GM18907 (cell line): ENCODE measurements at regions not wholly inside any gene's neighbourhood (a gene's known extent, or its start where the extent isn't known, plus 50 kb on each side); places are given as distances from the start of the nearest gene placed in this dataset.

Experiments used
- ATAC-seq: cut with Tn5 transposase; IDR thresholded peaks from one replicate; pipeline ENCODE4 v1.9.1; 2021; ENCODE audit warnings: mild to moderate bottlenecking, moderate library complexity; ENCODE audit not compliant: unreplicated experiment

DNA sequence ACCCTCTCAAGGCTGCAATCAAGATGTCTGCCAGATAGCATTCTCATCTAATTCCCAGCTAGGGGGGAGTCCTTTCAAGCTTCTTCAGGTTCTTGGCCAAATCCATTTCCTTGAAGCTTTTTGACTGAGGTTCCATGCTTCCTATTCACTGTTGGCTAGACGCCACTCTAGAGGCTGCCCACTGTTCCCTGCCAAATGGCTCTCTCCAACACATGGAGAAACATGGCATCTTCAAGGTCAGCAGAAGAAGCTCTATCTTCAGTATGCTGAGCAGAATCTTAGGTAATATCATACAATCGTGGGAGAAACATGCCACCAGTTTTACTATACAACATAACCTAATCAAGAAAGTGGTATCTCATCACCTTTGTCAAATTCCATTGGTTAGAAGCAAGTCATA lies 1985.1 kb upstream of the CELF4 start:
- ATAC-seq, result no peak

DNA sequence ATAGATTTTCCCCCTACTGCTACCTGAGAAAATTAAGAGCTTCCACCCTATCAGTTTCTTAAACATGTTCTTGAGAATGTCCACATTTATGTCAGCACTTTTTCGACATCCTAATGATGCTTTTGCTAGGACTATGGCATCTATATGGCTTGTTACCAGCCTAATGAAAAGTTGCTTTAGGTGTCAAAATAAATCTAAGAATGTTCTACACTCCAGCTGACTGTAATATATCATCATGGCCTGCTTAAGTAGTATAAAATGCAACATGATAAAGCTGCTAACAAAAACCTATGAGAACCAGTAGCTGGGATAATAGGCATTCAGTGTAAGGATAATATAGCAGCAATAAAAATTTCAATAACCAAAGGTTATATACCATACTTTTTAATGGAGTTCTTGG lies 1983.5 kb upstream of the CELF4 start:
- ATAC-seq, result no peak

DNA sequence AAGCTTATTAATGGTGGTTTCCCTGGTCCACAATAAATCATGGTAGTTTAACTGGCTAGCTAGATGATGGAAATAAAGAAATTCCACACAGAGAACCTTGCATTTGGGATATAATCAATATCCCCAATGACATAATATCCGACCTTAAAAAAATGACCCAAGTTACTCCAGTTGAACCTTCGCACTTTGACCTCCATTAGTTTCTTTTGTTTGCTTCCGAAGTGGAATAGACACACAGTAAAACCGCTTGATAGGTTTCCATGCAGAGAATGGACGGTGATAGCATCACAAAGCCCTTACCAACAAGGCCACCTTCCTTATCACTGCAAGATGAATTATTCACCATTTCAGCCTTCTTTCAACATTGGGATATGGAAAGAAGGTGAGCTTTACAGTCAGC lies 1966.1 kb upstream of the CELF4 start:
- no peak for ATAC-seq

DNA sequence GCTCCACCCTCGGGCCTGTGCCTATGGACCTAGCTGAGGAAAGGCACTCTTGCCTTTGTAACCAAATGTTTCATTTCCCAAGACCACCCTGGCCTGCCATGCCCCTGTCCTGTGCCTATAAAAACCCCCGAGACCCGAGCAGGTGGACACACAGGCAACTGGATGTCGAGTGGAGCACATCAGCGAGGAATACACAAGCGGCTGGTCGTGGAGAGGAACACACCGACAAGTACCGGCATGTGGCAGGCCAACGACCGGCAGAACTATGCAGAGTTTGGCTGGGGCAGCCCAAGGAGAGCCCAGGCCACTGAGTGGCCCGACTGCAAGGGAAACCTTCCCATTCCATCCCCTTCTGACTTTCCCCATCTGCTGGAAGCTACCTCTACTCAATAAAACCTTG lies 1963.8 kb upstream of the CELF4 start:
- no peak for ATAC-seq

DNA sequence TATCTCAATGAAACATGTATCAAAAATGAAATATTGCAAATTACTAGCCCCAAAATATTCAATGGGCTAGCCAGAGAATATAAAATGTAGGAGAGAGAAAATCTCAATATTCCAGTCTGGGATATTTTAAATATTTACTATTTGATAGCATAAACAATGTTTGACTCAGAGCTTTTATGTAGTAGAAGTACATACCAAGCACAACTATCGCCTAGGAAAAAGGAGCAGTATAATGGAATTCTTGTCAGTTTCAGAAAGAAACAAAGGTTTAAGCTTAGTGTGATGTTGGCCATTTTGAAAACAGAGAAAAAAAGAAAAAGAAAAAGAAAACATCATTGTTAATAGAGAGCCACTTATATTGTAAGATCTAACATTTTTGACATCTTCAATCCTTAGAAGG lies 1961.9 kb upstream of the CELF4 start:
- ATAC-seq, result no peak

GRCh38 chr18:39524370-39524769 lies 1958.8 kb upstream of the CELF4 start:
- ATAC-seq, result no peak

DNA sequence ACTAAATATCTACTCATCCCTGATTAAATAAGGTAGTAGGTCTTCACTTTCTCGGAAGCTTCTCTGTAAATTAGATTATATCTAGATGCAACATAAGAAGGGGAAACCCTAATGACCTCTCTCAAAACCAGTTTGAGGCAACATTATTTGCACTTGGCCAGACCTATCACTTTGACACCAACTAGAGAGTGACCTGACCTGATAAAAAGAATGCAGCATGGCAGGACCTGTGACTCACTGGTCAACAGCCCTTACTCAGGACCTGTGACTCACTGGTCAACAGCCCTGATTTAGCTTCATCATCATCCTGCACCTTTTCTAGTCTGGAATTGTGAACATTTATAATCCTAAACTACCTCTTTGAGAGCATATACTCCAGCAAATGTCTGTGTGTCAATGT lies 1957.7 kb upstream of the CELF4 start:
- ATAC-seq, result no peak

GRCh38 chr18:39521164-39521563 lies 1955.6 kb upstream of the CELF4 start:
- no peak for ATAC-seq

DNA sequence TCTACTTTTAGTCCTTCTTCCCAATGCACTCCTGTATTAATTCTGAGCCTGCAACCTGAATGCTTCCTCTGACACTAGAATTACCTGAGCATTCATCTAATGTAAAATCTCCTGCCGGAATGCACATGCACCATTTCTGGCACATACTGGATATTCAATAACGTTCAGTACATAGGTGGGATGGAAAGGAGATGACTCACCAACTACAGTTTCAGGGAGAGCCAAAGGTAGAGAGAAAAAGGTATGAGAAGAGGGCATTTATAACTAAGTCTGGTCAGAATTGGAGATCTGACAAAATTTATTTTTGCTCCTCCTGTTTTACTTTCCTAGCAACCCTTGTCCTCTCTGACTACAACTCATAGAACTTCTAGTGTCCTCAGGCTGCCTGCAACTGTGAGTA lies 1954.1 kb upstream of the CELF4 start:
- no peak for ATAC-seq

- no peak for ATAC-seq
Measured at GRCh38 chr18:39515299-39515698, 1949.7 kb upstream of the CELF4 start.

GRCh38 chr18:39513186-39513585 lies 1947.6 kb upstream of the CELF4 start:
- ATAC-seq, result no peak

DNA sequence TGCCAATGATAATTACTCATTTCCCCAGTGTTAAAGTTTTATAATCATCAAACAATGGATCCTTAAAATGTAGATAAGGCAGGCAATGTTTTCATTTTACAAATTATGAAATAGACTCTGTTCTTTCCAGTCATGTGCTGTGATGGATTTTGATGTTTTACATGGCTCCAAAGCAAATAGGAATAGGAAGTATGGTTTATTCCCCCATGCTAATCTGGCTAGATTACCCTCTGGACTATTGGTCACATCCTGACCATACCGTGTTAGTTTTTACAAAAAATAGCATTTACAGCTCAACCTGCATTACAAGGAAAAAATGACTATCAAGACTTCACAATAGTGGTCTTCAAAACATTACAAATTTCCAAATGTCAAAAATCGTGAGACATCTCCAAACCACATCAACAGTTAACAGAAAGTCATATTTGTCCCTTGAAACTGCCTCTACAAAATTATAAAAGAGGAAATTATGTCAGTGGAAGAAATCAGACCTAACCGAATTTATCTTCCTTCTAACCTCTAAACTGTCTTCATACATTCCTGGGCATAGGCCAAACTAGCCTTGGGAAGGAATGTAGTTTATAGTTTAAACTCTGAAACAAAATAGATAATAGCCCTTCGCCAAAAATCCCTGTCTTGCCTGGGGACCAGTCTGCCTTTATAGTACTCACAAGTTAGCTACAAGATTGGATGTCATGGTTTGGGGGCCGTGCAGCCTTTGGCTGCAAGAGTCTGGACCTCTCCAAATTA lies 1941.2 kb upstream of the CELF4 start:
- ATAC-seq, result no peak

- no peak for ATAC-seq
Measured at GRCh38 chr18:39500306-39500705, 1934.7 kb upstream of the CELF4 start.

GRCh38 chr18:39497821-39498220 lies 1932.2 kb upstream of the CELF4 start:
- ATAC-seq, result no peak

DNA sequence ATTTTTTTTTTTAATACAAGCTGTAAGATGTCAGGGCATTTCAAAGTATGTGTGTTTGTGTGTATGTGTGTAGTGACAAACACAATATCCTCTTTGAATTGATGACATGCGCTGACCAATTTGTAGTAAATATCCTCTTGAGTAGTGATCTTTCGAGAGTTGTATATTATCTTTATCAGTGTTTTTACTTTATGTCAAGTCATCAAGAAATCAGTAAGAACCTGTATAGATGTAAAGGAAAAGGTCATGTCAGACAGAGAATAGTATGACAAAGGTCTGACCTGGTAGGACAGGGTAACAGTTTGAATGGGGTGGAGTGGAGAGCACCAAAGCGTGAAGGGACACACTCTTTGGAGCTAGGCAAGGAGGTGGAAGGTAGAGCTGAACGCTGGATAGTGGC lies 1931.4 kb upstream of the CELF4 start:
- no peak for ATAC-seq

- no peak for ATAC-seq
Measured at GRCh38 chr18:39494211-39494896, 1928.8 kb upstream of the CELF4 start.

DNA sequence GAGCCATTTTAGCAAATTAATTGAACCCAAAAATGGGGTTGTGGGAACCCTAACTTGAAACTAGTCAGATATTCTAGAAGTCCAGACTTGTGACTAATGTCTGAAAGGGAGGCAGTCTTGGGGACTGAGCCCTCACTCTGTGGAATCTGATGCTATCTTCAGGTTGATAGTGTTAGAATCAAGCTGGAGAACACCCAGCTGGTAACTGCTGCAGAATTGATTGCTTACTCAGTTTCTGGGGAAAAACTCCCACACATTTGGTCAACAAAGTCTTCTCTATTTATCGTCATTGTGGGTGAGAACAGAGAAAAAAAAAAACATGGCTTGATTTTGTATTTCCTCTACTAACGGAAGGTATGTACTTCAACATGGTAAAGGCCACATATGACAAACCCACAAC lies 1925.8 kb upstream of the CELF4 start:
- no peak for ATAC-seq

DNA sequence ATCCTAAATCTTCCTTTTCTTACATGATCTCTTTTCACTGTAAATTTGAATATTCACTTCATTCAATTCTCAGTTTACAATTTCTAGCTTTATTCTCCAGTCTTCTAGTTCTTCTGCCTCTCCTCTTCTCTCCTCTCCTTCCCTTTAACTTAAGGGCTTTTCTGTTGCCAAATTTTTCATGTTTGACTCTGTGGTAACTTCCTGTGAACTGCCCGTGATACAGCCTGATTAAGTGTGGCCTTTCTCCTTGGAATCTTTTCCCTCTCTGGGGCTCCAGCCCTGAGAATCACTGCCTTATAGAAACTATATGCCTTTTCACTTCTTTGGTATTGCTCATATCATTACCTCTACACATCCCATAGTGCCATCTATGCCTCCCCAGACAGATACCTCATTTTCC lies 1923.8 kb upstream of the CELF4 start:
- ATAC-seq, result no peak

DNA sequence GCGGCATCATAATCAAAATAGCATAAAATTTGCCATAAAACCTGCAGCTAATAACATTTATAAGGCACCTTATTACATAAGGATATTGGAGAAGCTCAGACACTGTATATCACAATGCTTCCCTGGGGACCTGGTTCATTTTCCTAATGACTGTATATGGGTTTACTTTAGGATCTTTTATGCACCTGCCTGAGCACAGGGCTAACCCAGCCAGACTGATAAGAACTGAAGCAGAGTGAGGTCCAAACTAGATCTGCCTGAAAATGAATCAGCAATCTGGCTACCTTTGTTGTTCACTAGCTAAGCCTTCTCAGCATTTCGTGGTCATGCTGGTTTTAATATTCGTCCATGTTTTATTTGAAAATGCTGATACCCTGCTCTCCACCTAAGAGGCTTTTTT lies 1922.3 kb upstream of the CELF4 start:
- no peak for ATAC-seq

GRCh38 chr18:39486268-39486667 lies 1920.7 kb upstream of the CELF4 start:
- no peak for ATAC-seq

DNA sequence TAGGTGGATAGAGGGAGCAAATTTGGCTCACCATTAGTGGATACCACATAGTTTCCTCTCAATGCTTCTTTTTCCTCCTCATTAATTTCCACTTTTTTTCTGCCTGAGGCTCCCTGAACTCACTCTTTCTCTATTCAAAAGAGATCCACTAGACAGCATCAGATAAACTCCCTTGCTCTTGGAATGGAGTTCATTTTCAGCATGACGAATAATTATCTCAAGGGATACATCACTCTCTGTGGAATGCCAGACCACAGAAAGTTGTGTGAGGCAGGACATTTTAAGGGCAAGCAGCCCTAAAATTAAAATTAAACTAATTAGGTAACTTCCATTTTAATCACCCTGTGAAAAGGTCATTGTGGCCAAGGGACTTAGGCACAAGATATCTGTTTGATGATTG lies 1920.1 kb upstream of the CELF4 start:
- no peak for ATAC-seq

- no peak for ATAC-seq
Measured at GRCh38 chr18:39481281-39481680, 1915.7 kb upstream of the CELF4 start.
